ES-I3 (cell line): ENCODE measurements at regions not wholly inside any gene's neighbourhood (a gene's known extent, or its start where the extent isn't known, plus 50 kb on each side); places are given as distances from the start of the nearest gene placed in this dataset.

Experiments used
- H3K36me3 ChIP-seq: 2 replicates; pipeline ENCODE4 v1.6.1; 2013; ENCODE audit warnings: mild to moderate bottlenecking, low read length, control low read depth, moderate library complexity; ENCODE audit not compliant: insufficient read depth
- H3K4me1 ChIP-seq: 2 replicates; pipeline ENCODE4 v1.6.1; 2013; ENCODE audit warnings: mild to moderate bottlenecking, control low read depth, low read length; ENCODE audit not compliant: insufficient read depth
- H3K9ac ChIP-seq: 2 replicates; pipeline ENCODE4 v1.6.1; 2013; ENCODE audit warnings: low read depth, mild to moderate bottlenecking, low read length, moderate library complexity
- H3K9me3 ChIP-seq: 2 replicates; pipeline ENCODE4 v1.6.1; 2013; ENCODE audit warnings: mild to moderate bottlenecking, low read length, moderate library complexity; ENCODE audit not compliant: control insufficient read depth, insufficient read depth

- Histone ChIP-seq H3K36me3 (no peaks in the 10 kb centered on the region), H3K9ac (no peak overlapping the region), H3K4me1 (peaks cover 37% of the 10 kb centered on the region), H3K9me3 (no peaks in the 10 kb centered on the region)
These were observed 76.3 kb downstream of the ZNF608 start for GRCh38 chr5:124669956-124670721.

DNA sequence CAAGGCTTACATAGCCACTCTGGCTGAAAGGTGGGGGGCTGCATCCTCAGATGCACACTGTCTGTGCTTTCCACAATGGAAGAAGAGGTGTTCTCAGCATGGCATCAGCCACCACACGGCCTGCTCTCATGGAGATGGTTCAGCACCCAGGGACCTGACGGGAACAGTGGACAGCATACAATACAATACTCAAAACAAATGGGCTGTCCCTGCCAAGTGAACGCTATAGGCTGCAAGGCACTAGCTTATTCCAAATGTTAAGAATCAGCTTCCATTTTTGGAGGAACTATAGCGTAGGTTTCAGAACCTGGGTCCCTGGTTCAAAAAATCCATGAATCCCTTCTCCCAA lies 77.2 kb downstream of the ZNF608 start:
- H3K9ac ChIP-seq: no peak overlapping the region
- no peaks in the 10 kb centered on the region for H3K9me3 ChIP-seq
- no peaks in the 10 kb centered on the region for H3K36me3 ChIP-seq
- H3K4me1 ChIP-seq: peaks cover 42% of the 10 kb centered on the region

DNA sequence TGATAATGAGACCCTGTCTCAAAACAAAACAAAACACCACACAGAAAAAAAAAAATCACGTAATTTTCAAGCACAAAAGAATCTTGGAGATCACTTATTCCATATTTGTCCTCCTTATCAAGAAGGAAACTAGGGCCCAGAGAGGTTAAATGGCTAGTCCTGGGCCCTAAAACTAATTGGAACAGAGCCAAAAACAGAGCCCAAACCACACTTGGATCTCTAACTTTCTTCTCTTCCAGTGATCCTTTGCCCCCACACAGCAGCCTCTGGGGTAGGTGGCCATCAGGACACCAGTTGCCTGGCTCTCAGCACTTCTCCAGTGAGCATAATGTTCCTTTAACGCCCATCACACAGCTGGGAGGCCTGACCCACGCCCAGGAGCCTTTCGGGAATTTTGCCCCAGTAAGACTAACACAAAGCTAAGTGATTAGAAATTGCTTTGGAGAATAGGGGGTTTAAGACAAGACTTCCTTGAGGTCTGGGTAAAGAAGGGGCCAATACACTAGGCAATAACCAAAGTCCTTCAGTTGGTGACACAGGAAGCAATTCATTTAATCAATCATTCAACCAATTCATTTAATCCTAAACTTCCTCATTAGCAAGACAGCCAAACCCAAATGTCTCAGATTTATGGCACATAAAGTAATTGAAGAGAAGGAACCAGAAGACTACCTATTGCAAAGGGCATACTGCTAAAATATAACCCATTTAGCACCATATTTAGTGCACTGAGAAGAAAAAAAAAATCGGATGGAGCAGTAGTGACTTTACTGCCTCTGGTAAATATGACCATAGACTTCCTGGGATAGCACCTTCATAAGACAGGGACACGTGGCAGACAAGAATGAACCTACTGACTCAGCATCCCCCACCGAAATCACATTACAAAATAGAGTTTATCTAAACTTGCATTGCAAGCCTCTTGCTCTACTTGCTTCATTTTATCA lies 77.8 kb downstream of the ZNF608 start:
- H3K9ac ChIP-seq: no peak overlapping the region
- no peaks in the 10 kb centered on the region for H3K9me3 ChIP-seq
- no peaks in the 10 kb centered on the region for H3K36me3 ChIP-seq
- H3K4me1 ChIP-seq: peaks cover 48% of the 10 kb centered on the region

GRCh38 chr5:124665625-124666024 lies 80.8 kb downstream of the ZNF608 start:
- H3K36me3 ChIP-seq: no peaks in the 10 kb centered on the region
- H3K9ac ChIP-seq: no peak overlapping the region
- no peaks in the 10 kb centered on the region for H3K9me3 ChIP-seq
- peaks cover 58% of the 10 kb centered on the region for H3K4me1 ChIP-seq

DNA sequence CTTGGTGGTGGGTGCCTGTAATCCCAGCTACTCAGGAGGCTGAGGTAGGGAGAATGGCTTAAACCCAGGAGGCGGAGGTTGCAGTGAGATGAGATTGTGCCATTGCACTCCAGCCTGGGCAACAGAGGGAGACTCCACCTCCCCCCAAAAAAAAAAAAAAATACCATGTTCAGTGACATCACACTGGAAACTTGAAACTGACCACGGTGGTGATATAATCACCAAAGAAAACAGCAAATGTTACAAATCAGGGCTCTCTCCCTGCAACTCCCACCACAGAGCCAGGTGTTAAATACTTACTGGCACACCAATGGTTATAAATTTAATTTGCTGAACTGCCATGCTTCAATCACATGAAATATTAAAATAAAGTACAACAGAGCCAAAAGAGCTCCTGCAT lies 81.4 kb downstream of the ZNF608 start:
- H3K36me3 ChIP-seq: no peaks in the 10 kb centered on the region
- no peak overlapping the region for H3K9ac ChIP-seq
- no peaks in the 10 kb centered on the region for H3K9me3 ChIP-seq
- H3K4me1 ChIP-seq: peaks cover 59% of the 10 kb centered on the region

GRCh38 chr5:124664287-124664686 lies 82.2 kb downstream of the ZNF608 start:
- no peaks in the 10 kb centered on the region for H3K9me3 ChIP-seq
- H3K9ac ChIP-seq: no peak overlapping the region
- H3K4me1 ChIP-seq: peaks cover 66% of the 10 kb centered on the region
- no peaks in the 10 kb centered on the region; the same call in 1 of the 2 replicates for H3K36me3 ChIP-seq

DNA sequence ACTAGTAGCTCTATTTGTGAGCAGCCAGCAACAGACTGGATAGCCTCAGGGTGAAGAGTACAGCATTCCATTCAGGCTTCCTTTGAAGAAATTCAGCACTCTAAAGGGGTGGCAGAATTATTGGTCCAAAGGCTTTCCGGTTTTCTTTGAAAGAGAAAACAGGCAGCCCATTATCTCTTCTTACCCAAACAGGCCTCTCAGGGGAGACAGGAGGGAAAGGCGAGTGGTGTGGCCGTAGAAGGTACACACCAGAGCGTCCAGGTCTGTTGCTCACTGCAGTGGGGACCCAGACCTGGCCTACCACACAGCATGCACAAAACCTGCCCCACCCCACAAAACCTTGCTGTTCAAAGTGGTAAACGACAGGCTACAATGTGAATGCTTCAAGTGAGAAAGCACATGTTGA lies 83.3 kb downstream of the ZNF608 start:
- Histone ChIP-seq H3K9me3 (no peaks in the 10 kb centered on the region), H3K36me3 (no peaks in the 10 kb centered on the region; the same call in 1 of the 2 replicates), H3K9ac (no peak overlapping the region), H3K4me1 (peaks cover 70% of the 10 kb centered on the region)

GRCh38 chr5:124662181-124662781 lies 84.2 kb downstream of the ZNF608 start:
- H3K4me1 ChIP-seq: peaks cover 73% of the 10 kb centered on the region
- H3K9me3 ChIP-seq: no peaks in the 10 kb centered on the region
- H3K9ac ChIP-seq: no peak overlapping the region

GRCh38 chr5:124661317-124662141 lies 84.9 kb downstream of the ZNF608 start:
- Histone ChIP-seq H3K36me3 (no peaks in the 10 kb centered on the region; the same call in 1 of the 2 replicates), H3K9me3 (no peaks in the 10 kb centered on the region), H3K4me1 (peaks cover 76% of the 10 kb centered on the region), H3K9ac (no peak overlapping the region)

More at GRCh38 chr5:124662181-124662781, 84.2 kb downstream of the ZNF608 start:
- H3K36me3 ChIP-seq: no peaks in the 10 kb centered on the region; the same call in 1 of the 2 replicates

DNA sequence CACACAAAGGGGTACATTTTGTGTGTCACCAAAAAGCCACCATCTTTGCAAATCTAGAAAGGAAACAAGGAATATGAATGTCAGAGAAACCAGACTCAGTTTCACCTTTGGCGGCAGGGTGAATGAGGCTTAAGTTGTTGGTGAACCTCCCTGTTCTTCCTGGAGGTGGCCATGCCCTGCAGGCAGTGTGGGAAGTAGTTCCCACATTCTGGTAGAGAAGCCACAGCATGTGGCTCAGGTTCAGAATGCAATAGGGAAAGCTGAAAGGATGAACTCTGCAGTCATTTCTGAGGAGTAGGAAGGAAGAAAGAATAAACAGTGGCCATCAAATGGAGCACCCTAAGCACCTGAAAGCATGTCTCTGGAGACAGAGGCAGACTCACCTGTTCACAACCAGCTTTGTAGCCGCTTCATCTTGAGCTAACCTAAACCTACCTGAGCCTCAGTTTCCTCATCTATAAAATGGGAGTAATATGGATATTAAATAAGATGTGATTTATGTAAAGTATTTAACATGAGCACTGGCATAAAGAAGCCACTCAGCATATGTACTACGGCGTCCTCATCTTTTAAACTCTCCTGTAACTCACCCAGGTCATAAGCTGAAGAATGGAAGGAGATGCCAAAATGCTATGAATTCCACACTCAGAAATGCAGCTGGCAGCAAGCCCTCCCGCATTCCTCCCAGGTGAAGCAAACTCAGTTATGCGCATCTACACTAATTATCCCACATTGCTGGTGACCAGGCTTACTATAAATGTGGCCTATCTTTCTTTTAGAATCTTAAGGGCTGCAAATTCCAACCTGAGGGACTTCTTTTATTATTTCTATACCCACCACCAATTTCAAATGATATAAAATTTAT lies 86.0 kb downstream of the ZNF608 start:
- Histone ChIP-seq H3K36me3 (no peaks in the 10 kb centered on the region; the same call in 1 of the 2 replicates), H3K9me3 (no peaks in the 10 kb centered on the region), H3K9ac (no peak overlapping the region), H3K4me1 (peaks cover 75% of the 10 kb centered on the region)

DNA sequence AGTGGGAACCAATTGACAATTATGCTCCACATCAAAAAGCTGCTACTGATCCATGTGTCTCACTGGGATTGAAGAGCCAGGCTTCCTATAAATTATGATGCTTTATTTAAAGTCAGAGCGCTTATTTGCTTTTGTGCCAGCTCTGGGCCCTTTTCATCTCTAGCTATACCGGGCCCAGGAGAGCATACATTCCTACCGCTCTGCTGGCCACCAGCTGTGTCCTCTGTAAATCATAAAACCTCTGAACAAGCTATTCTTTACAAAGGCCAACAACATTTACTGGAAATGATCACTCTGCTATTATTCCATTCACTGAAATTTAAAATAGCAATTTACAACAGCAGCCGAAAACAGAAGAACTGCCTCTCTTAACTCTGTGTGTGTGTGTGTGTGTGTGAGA lies 86.6 kb downstream of the ZNF608 start:
- Histone ChIP-seq H3K4me1 (peaks cover 75% of the 10 kb centered on the region), H3K9ac (no peak overlapping the region), H3K9me3 (no peaks in the 10 kb centered on the region), H3K36me3 (no peaks in the 10 kb centered on the region; the same call in 1 of the 2 replicates)

DNA sequence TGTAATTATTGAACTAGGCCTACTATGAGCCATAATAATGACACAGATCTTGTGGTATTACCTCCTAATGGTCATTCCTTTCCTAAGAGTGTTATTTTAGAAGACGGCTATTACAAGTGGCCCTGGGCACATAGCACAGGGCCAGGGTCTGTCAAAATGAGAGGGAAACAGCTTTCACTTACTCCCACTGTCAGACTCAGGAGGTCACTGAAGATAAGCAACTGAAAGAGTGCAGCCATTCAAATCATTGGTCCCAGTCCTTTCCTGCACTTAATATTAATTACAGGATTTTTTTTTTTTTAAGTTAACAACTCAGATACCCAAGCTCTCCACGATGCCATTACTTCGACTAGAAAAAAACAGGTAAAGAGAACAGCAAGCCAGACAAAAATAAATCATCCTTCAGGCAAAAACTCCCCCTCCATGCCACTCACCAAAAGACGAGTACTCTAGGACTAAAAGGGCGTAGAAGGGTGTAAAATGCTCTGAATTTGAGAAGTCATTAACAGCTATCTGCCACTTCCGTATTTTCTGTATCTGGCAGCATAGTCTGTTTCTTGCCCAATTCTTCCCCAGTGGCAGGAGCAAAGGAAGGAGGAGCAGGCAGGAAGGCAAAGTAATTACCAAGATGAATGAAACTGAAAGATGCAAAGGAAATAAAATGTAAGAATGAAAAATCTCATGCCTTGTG lies 87.4 kb downstream of the ZNF608 start:
- Histone ChIP-seq H3K4me1 (peaks cover 68% of the 10 kb centered on the region), H3K9ac (no peak overlapping the region), H3K36me3 (no peaks in the 10 kb centered on the region; the same call in 1 of the 2 replicates), H3K9me3 (no peaks in the 10 kb centered on the region)
